SIG-M5 treated with dmso at 0.1 percent for 504 hours (cell line): ENCODE measurements at regions not wholly inside any gene's neighbourhood (a gene's known extent, or its start where the extent isn't known, plus 50 kb on each side); places are given as distances from the start of the nearest gene placed in this dataset.

ENCODE experiments used
- DNase-seq: peaks from one replicate; lab custom pipeline; 2025; ENCODE audit not compliant: unreplicated experiment; lab: John Stamatoyannopoulos, UW

GRCh38 chrX:139125916-139126315, 404.6 kb upstream of the F9 start:
- no peak for DNase-seq

- no peak for DNase-seq
Observed at GRCh38 chrX:139121616-139122286, 408.8 kb upstream of the F9 start.

- no peak for DNase-seq
Observed at GRCh38 chrX:139120760-139121159, 409.2 kb upstream of the FGF13 start.

GRCh38 chrX:139113708-139114107, 402.2 kb upstream of the FGF13 start:
- DNase-seq: no peak

GRCh38 chrX:139112432-139112831, 400.9 kb upstream of the FGF13 start:
- DNase-seq: no peak

GRCh38 chrX:139106069-139106468, 394.6 kb upstream of the FGF13 start:
- DNase-seq: no peak

GRCh38 chrX:139094671-139095592, 383.4 kb upstream of the FGF13 start:
- no peak for DNase-seq

- no peak for DNase-seq
Observed at GRCh38 chrX:139093201-139093600, 381.7 kb upstream of the FGF13 start.

- DNase-seq: no peak
Observed at GRCh38 chrX:139091878-139092277, 380.4 kb upstream of the FGF13 start.

- no peak for DNase-seq
Observed at GRCh38 chrX:139091066-139091465, 379.5 kb upstream of the FGF13 start.

- no peak for DNase-seq
Observed at GRCh38 chrX:139086246-139086645, 374.7 kb upstream of the FGF13 start.

- DNase-seq: no peak
Observed at GRCh38 chrX:139085404-139085803, 373.9 kb upstream of the FGF13 start.

- no peak for DNase-seq
Observed at GRCh38 chrX:139083191-139083590, 371.7 kb upstream of the FGF13 start.

GRCh38 chrX:139081965-139082364, 370.4 kb upstream of the FGF13 start:
- no peak for DNase-seq

GRCh38 chrX:139079789-139080188, 368.3 kb upstream of the FGF13 start:
- no peak for DNase-seq

GRCh38 chrX:139078761-139079280, 367.3 kb upstream of the FGF13 start:
- DNase-seq: no peak

GRCh38 chrX:139078342-139078741, 366.8 kb upstream of the FGF13 start:
- no peak for DNase-seq

GRCh38 chrX:139077281-139078250, 366.0 kb upstream of the FGF13 start:
- no peak for DNase-seq

GRCh38 chrX:139063364-139063763, 351.8 kb upstream of the FGF13 start:
- DNase-seq: no peak

- no peak for DNase-seq
Observed at GRCh38 chrX:139058831-139059495, 347.4 kb upstream of the FGF13 start.
